ENCODE measurements at regions not wholly inside any gene's neighbourhood (a gene's known extent, or its start where the extent isn't known, plus 50 kb on each side); places are given as distances from the start of the nearest gene placed in this dataset.

DNA sequence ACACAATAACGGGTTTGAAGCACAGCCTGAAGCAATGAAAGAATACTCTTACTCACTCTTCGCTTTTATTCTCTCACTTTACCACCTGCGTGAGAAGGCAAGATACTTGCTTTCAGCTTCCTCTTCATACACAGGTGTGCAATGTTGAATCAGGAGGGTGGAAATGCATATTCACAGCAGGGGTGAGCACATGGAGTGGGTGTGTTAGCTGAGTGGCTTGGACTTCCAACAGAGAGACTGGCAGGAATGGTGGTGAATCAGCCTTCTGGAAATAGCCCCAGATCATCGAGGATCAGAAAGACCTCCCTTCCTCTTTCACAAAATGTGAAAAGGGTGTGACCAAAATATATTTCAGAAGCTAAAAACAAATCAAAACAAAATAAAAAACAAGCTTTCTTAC is 521.2 kb downstream of the STIM2 start:
- Histone ChIP-seq H3K4me1 (no peaks in the 10 kb centered on the region), H3K4me3 (no peak overlapping the region), H3K27ac (no peak overlapping the region), H3K36me3 (replicated peaks in 1 of 2; ENCODE audit: insufficient read depth in 1 of 2, low read depth in 2 of 2) (no peaks in the 10 kb centered on the region), H3K9me3 (no peaks in the 10 kb centered on the region), H3K27me3 (no peaks in the 10 kb centered on the region)
- WGBS, 2 donors, result 66 to 69% methylated on average over 4 of the region's 4 CpGs
- no peak for DNase-seq
- intact Hi-C loops (cut with DNase I), result no loop called here
- TF ChIP-seq POLR2A (IDR thresholded peaks at IDR 0.05), result no peak
- TF ChIP-seq, protein P1, sequence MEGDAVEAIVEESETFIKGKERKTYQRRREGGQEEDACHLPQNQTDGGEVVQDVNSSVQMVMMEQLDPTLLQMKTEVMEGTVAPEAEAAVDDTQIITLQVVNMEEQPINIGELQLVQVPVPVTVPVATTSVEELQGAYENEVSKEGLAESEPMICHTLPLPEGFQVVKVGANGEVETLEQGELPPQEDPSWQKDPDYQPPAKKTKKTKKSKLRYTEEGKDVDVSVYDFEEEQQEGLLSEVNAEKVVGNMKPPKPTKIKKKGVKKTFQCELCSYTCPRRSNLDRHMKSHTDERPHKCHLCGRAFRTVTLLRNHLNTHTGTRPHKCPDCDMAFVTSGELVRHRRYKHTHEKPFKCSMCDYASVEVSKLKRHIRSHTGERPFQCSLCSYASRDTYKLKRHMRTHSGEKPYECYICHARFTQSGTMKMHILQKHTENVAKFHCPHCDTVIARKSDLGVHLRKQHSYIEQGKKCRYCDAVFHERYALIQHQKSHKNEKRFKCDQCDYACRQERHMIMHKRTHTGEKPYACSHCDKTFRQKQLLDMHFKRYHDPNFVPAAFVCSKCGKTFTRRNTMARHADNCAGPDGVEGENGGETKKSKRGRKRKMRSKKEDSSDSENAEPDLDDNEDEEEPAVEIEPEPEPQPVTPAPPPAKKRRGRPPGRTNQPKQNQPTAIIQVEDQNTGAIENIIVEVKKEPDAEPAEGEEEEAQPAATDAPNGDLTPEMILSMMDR (IDR thresholded peaks at IDR 0.05), result no peak
- no peak for ATAC-seq

DNA sequence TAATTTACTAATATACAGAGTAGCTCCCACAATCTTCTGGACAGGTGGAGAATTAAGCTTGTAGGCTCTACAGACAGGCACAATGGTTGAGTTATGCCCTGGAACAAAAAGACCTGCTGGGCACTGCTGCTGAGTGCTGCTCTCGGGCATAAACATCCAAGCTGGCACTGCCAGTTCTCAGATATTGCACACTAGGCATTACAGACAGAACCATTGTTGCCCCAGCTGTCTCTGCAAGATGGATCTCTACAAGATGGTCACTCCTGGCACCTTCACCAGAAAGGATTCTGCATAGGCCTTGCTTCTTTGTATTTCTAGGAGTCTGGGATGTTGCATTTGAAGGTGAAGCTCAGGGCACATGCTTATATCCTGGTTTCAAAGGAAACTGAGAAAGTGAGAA is 527.1 kb downstream of the STIM2 start:
- Histone ChIP-seq H3K4me3 (no peak overlapping the region), H3K4me1 (no peaks in the 10 kb centered on the region), H3K27me3 (no peaks in the 10 kb centered on the region), H3K36me3 (replicated peaks in 1 of 2; ENCODE audit: insufficient read depth in 1 of 2, low read depth in 2 of 2) (no peaks in the 10 kb centered on the region), H3K9me3 (no peaks in the 10 kb centered on the region), H3K27ac (no peak overlapping the region)
- TF ChIP-seq, protein P1 (IDR thresholded peaks at IDR 0.05), result no peak
- no peak for TF ChIP-seq POLR2A (IDR thresholded peaks at IDR 0.05)
- intact Hi-C loops (cut with DNase I), result no loop called here
- no peak for DNase-seq
- no peak for ATAC-seq
- WGBS, 2 donors, result 22 to 38% methylated on average over 1 of the region's 1 CpG

DNA sequence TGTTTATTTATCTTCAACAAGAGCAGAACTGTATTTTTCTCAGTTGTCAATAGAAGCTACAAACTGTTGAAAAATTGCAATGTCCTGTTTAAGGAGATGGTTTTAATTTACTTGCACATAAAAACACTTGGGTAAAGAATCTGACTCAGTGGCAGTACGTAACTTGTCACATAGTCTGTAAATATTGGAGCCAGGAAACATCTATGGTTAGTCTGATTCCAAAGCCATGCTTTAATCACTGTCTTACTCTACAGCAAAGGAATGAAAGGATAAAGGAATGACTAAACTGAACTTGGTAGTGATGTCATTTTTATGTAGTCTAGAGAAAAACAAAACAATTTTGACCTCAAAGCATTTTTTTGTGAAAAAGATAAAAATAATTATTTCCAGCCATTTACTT is 537.2 kb downstream of the STIM2 start:
- TF ChIP-seq POLR2A (IDR thresholded peaks at IDR 0.05), result no peak
- TF ChIP-seq, protein P1 (IDR thresholded peaks at IDR 0.05), result no peak
- Histone ChIP-seq H3K36me3 (replicated peaks in 1 of 2; ENCODE audit: insufficient read depth in 1 of 2, low read depth in 2 of 2) (no peaks in the 10 kb centered on the region), H3K4me3 (no peak overlapping the region), H3K27ac (no peak overlapping the region), H3K27me3 (no peaks in the 10 kb centered on the region), H3K4me1 (no peaks in the 10 kb centered on the region), H3K9me3 (no peaks in the 10 kb centered on the region)
- intact Hi-C loops (cut with DNase I), result no loop called here
- no peak for DNase-seq
- 50 to 63% methylated on average over 1 of the region's 1 CpG for WGBS, 2 donors
- no peak for ATAC-seq

DNA sequence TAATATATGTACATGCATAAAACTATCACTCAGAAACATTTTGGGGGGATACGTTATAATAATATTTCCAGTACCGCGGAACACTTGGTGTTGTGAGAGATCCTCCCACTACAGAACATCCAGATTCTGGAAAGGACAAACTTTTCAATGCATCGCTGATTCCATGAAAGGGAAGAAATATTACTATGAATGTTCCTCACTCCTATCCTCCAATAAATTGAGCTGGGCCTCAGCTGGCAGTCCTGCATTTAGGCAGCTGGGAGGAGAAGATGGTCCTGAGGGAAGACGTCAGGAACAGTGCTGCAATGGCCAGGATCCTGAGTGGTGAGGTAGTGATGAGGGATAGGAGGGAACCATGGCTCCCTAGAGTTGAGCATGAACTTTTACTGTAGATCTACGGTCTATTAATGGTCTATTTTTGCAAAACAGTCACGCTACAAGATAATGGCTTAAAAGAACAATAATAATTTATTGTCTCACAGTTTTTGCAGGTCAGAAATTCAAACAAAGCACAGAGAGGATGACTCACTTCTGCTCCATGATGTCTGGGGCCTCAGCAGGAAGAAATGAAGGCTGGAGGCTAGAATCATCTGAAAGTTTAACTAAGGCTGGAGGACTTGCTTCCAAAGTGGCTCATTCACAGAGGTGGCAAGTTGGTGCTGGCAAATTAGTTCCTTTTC is 538.1 kb downstream of the STIM2 start:
- intact Hi-C loops (cut with DNase I), result no loop called here
- Histone ChIP-seq H3K9me3 (no peaks in the 10 kb centered on the region), H3K4me3 (no peak overlapping the region), H3K4me1 (no peaks in the 10 kb centered on the region), H3K27ac (no peak overlapping the region), H3K27me3 (no peaks in the 10 kb centered on the region), H3K36me3 (replicated peaks in 1 of 2; ENCODE audit: insufficient read depth in 1 of 2, low read depth in 2 of 2) (no peaks in the 10 kb centered on the region)
- TF ChIP-seq, protein P1 (IDR thresholded peaks at IDR 0.05), result no peak
- no peak for TF ChIP-seq POLR2A (IDR thresholded peaks at IDR 0.05)
- DNase-seq (no peak), ATAC-seq (no peak)
- 74 to 83% methylated on average over 7 of the region's 7 CpGs for WGBS, 2 donors

DNA sequence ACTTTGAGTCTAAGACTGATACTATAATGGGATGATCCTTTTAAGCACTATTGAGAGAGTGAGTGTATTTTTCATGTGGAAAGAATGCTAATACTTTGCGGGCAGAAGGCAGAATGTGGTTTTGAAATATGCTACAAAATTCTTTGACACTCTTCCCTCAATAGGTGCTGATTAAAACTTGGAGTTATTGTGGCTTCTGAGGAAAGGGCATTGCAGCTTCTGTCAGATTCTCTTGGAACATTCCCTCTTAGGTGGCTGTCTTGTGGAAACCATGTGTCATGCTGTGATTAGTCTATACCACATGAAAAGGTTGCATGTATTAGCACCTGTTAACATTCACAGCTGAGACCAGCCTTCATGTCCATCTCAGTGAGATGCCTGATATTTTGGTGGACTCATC is 547.0 kb downstream of the STIM2 start:
- Histone ChIP-seq H3K4me1 (no peaks in the 10 kb centered on the region), H3K9me3 (no peaks in the 10 kb centered on the region), H3K27me3 (no peaks in the 10 kb centered on the region), H3K4me3 (no peak overlapping the region), H3K27ac (no peak overlapping the region), H3K36me3 (replicated peaks in 1 of 2; ENCODE audit: insufficient read depth in 1 of 2, low read depth in 2 of 2) (no peaks in the 10 kb centered on the region)
- intact Hi-C loops (cut with DNase I), result no loop called here
- DNase-seq, result no peak
- TF ChIP-seq, protein P1 (IDR thresholded peaks at IDR 0.05), result no peak
- TF ChIP-seq POLR2A (IDR thresholded peaks at IDR 0.05), result no peak
- 50 to 73% methylated on average over 1 of the region's 1 CpG for WGBS, 2 donors
- ATAC-seq, result no peak

Measured in body of pancreas (tissue), 4 donors.